HG03575 (cell line): ENCODE measurements at regions not wholly inside any gene's neighbourhood (a gene's known extent, or its start where the extent isn't known, plus 50 kb on each side); places are given as distances from the start of the nearest gene placed in this dataset.
A peak's percentile ranks its signal among the peaks of the same experiment; 100 is the strongest.
"Not testable (repeated sequence)": the region's sequence is repeated elsewhere in the genome, so short reads cannot be mapped to it uniquely, and the experiment has no call there.

Source experiments
- ATAC-seq: cut with Tn5 transposase; IDR thresholded peaks from one replicate; pipeline ENCODE4 v1.9.1; 2021; ENCODE audit not compliant: unreplicated experiment, insufficient number of reproducible peaks, low FRiP score; ENCODE audit errors: extremely low read depth

- no peak for ATAC-seq
Observed at GRCh38 chr6:141486942-141487341, 645.8 kb upstream of the GJE1 start.

GRCh38 chr6:141484711-141485110 lies 648.0 kb upstream of the GJE1 start:
- peak; percentile 68 for ATAC-seq

GRCh38 chr6:141483598-141484061 lies 649.1 kb upstream of the GJE1 start:
- ATAC-seq: peak; percentile 82

GRCh38 chr6:141482796-141483597 lies 649.7 kb upstream of the GJE1 start:
- no peak for ATAC-seq

- ATAC-seq: no peak
Observed at GRCh38 chr6:141475259-141475658, 657.5 kb upstream of the GJE1 start.

GRCh38 chr6:141472162-141472928 lies 660.4 kb upstream of the GJE1 start:
- no peak for ATAC-seq

GRCh38 chr6:141470810-141471209 lies 661.9 kb upstream of the GJE1 start:
- no peak for ATAC-seq

GRCh38 chr6:141467881-141468280 lies 664.8 kb upstream of the GJE1 start:
- ATAC-seq: no peak

- no peak for ATAC-seq
Observed at GRCh38 chr6:141467041-141467440, 665.7 kb upstream of the GJE1 start.

GRCh38 chr6:141464896-141465295 lies 667.8 kb upstream of the GJE1 start:
- ATAC-seq: no peak

GRCh38 chr6:141464490-141464889 lies 668.2 kb upstream of the GJE1 start:
- peak; percentile 63 for ATAC-seq

- ATAC-seq: peak; percentile 90
Observed at GRCh38 chr6:141463237-141463977, 669.3 kb upstream of the GJE1 start.

- ATAC-seq: no peak
Observed at GRCh38 chr6:141460743-141461484, 671.8 kb upstream of the GJE1 start.

- ATAC-seq: not testable (repeated sequence)
Observed at GRCh38 chr6:141460245-141460644, 672.5 kb upstream of the GJE1 start.

GRCh38 chr6:141457984-141458383 lies 674.7 kb upstream of the GJE1 start:
- ATAC-seq: not testable (repeated sequence)

GRCh38 chr6:141452354-141452686 lies 680.4 kb upstream of the GJE1 start:
- no peak for ATAC-seq

GRCh38 chr6:141451511-141452353 lies 681.0 kb upstream of the GJE1 start:
- no peak for ATAC-seq

GRCh38 chr6:141451181-141451510 lies 681.6 kb upstream of the GJE1 start:
- ATAC-seq: no peak
